ENCODE measurements at regions not wholly inside any gene's neighbourhood (a gene's known extent, or its start where the extent isn't known, plus 50 kb on each side); places are given as distances from the start of the nearest gene placed in this dataset.

- no peak for DNase-seq (ENCODE audit: low read depth in 2 of 2)
Observed at GRCh38 chr14:66069830-66070541, 416.2 kb upstream of the CCDC196 start.

GRCh38 chr14:66070542-66071319 is 415.4 kb upstream of the CCDC196 start:
- DNase-seq (ENCODE audit: low read depth in 2 of 2), result peak; percentile 36 to 72

- no peak for DNase-seq (ENCODE audit: low read depth in 2 of 2)
Observed at GRCh38 chr14:66072190-66073084, 413.7 kb upstream of the CCDC196 start.

- no peak for DNase-seq (ENCODE audit: low read depth in 2 of 2)
Observed at GRCh38 chr14:66074537-66074936, 411.6 kb upstream of the CCDC196 start.

GRCh38 chr14:66076176-66076575 is 410.0 kb upstream of the CCDC196 start:
- DNase-seq (ENCODE audit: low read depth in 2 of 2), result no peak

GRCh38 chr14:66078006-66078405 is 408.2 kb upstream of the CCDC196 start:
- no peak for DNase-seq (ENCODE audit: low read depth in 2 of 2)

- no peak for DNase-seq (ENCODE audit: low read depth in 2 of 2)
Observed at GRCh38 chr14:66081594-66082376, 404.4 kb upstream of the CCDC196 start.

- no peak for DNase-seq (ENCODE audit: low read depth in 2 of 2)
Observed at GRCh38 chr14:66085224-66085623, 400.9 kb upstream of the CCDC196 start.

GRCh38 chr14:66085665-66086064 is 400.5 kb upstream of the CCDC196 start:
- DNase-seq (ENCODE audit: low read depth in 2 of 2), result no peak

GRCh38 chr14:66087231-66087630 is 398.9 kb upstream of the CCDC196 start:
- DNase-seq (ENCODE audit: low read depth in 2 of 2), result no peak

GRCh38 chr14:66088656-66089055 is 397.5 kb upstream of the CCDC196 start:
- no peak for DNase-seq (ENCODE audit: low read depth in 2 of 2)

GRCh38 chr14:66092206-66092605 is 394.0 kb upstream of the CCDC196 start:
- DNase-seq (ENCODE audit: low read depth in 2 of 2), result no peak

GRCh38 chr14:66092748-66093147 is 393.4 kb upstream of the CCDC196 start:
- DNase-seq (ENCODE audit: low read depth in 2 of 2), result no peak

GRCh38 chr14:66094001-66094727 is 392.0 kb upstream of the CCDC196 start:
- DNase-seq (ENCODE audit: low read depth in 2 of 2), result no peak

GRCh38 chr14:66099451-66099850 is 386.7 kb upstream of the CCDC196 start:
- no peak for DNase-seq (ENCODE audit: low read depth in 2 of 2)

- no peak for DNase-seq (ENCODE audit: low read depth in 2 of 2)
Observed at GRCh38 chr14:66099931-66100330, 386.2 kb upstream of the CCDC196 start.

- no peak for DNase-seq (ENCODE audit: low read depth in 2 of 2)
Observed at GRCh38 chr14:66101662-66102061, 384.5 kb upstream of the CCDC196 start.

- no peak for DNase-seq (ENCODE audit: low read depth in 2 of 2)
Observed at GRCh38 chr14:66104486-66104885, 381.7 kb upstream of the CCDC196 start.

- DNase-seq (ENCODE audit: low read depth in 2 of 2), result no peak
Observed at GRCh38 chr14:66105815-66106214, 380.4 kb upstream of the CCDC196 start.

GRCh38 chr14:66109426-66109825 is 376.7 kb upstream of the CCDC196 start:
- DNase-seq (ENCODE audit: low read depth in 2 of 2), result no peak

- no peak for DNase-seq (ENCODE audit: low read depth in 2 of 2)
Observed at GRCh38 chr14:66111891-66112290, 374.3 kb upstream of the CCDC196 start.

Data from stimulated activated CD4-positive, alpha-beta T cell treated with anti-CD3 and anti-CD28 coated beads, Interleukin-1b, Interleukin-23, amount 100 ng/mL, for 1 hour (primary cell).